Testis (tissue), 2 donors: ENCODE measurements at regions not wholly inside any gene's neighbourhood (a gene's known extent, or its start where the extent isn't known, plus 50 kb on each side); places are given as distances from the start of the nearest gene placed in this dataset.

Experiments used
- POLR2A ChIP-seq: fragments of 450-650 bp; IDR thresholded peaks from one replicate; pipeline ENCODE4 v1.6.1; 2017; ENCODE audit warnings: antibody characterized with exemption, mild to moderate bottlenecking, moderate library complexity
- TF ChIP-seq, protein P1 (sequence below), 3 experiments: fragments of 450-650 bp in 2 of 3; fragments of 200-600 bp in 1 of 3; sonication (generic) in 1 of 3; IDR thresholded peaks; one replicate each; pipeline ENCODE4 v1.5.1; 2016 to 2019; ENCODE audit warnings: antibody characterized with exemption in 3 of 3, mild to moderate bottlenecking in 2 of 3, moderate library complexity in 1 of 3

DNA sequence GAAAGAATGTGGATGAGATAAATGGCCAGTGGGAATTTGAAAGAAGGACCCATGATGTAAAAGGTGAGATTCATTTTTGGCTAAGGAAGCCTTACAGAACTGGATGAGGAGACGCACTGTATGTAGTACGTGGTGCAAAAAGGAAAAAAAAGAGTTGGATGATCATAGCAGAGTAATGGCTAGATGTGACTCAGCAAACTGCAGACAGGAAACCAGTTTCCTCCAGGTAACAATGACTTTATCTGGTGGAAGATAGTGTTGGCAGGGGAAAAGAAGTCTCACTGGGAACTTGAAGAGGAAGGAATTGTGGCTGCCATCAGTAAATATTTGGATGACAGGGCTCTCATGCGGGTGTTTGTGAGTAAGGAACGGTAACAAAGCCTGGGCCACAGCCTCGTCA is 243.2 kb downstream of the CPE start:
- TF ChIP-seq, protein P1, sequence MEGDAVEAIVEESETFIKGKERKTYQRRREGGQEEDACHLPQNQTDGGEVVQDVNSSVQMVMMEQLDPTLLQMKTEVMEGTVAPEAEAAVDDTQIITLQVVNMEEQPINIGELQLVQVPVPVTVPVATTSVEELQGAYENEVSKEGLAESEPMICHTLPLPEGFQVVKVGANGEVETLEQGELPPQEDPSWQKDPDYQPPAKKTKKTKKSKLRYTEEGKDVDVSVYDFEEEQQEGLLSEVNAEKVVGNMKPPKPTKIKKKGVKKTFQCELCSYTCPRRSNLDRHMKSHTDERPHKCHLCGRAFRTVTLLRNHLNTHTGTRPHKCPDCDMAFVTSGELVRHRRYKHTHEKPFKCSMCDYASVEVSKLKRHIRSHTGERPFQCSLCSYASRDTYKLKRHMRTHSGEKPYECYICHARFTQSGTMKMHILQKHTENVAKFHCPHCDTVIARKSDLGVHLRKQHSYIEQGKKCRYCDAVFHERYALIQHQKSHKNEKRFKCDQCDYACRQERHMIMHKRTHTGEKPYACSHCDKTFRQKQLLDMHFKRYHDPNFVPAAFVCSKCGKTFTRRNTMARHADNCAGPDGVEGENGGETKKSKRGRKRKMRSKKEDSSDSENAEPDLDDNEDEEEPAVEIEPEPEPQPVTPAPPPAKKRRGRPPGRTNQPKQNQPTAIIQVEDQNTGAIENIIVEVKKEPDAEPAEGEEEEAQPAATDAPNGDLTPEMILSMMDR (IDR thresholded peaks at IDR 0.05) = no peak
- TF ChIP-seq POLR2A = no peak
